NCI-H1694 treated with DMSO at 0.1 percent for 48 hours (cell line): ENCODE measurements at regions not wholly inside any gene's neighbourhood (a gene's known extent, or its start where the extent isn't known, plus 50 kb on each side); places are given as distances from the start of the nearest gene placed in this dataset.
"Not testable (repeated sequence)": the region's sequence is repeated elsewhere in the genome, so short reads cannot be mapped to it uniquely, and the experiment has no call there.

ENCODE experiments used
- DNase-seq: peaks from one replicate; lab custom pipeline; 2025; lab: John Stamatoyannopoulos, UW

GRCh38 chr1:104172243-104172681, 422.6 kb downstream of the AMY1C start:
- no peak for DNase-seq

- DNase-seq = no peak
These were observed 432.6 kb downstream of the AMY1C start for GRCh38 chr1:104182251-104182650.

- DNase-seq = no peak
These were observed 439.5 kb downstream of the AMY1C start for GRCh38 chr1:104189207-104189606.

GRCh38 chr1:104190821-104191220, 441.1 kb downstream of the AMY1C start:
- no peak for DNase-seq

GRCh38 chr1:104195395-104195794, 445.7 kb downstream of the AMY1C start:
- DNase-seq = no peak

- DNase-seq = no peak
These were observed 446.4 kb downstream of the AMY1C start for GRCh38 chr1:104196136-104196535.

GRCh38 chr1:104197516-104197915, 447.8 kb downstream of the AMY1C start:
- DNase-seq = no peak

GRCh38 chr1:104212239-104212638, 462.5 kb downstream of the AMY1C start:
- no peak for DNase-seq

GRCh38 chr1:104217395-104217986, 467.8 kb downstream of the AMY1C start:
- not testable (repeated sequence) for DNase-seq

- no peak for DNase-seq
These were observed 480.2 kb downstream of the AMY1C start for GRCh38 chr1:104229860-104230259.

GRCh38 chr1:104231676-104232075, 482.0 kb downstream of the AMY1C start:
- no peak for DNase-seq

- DNase-seq = no peak
These were observed 485.4 kb downstream of the AMY1C start for GRCh38 chr1:104235141-104235540.

- DNase-seq = no peak
These were observed 489.3 kb downstream of the AMY1C start for GRCh38 chr1:104238991-104239390.

- no peak for DNase-seq
These were observed 498.7 kb downstream of the AMY1C start for GRCh38 chr1:104248385-104248784.

- DNase-seq = no peak
These were observed 509.8 kb downstream of the AMY1C start for GRCh38 chr1:104259481-104259880.

GRCh38 chr1:104263110-104263509, 513.4 kb downstream of the AMY1C start:
- not testable (repeated sequence) for DNase-seq

GRCh38 chr1:104264521-104264920, 514.8 kb downstream of the AMY1C start:
- DNase-seq = no peak

GRCh38 chr1:104265163-104265562, 515.5 kb downstream of the AMY1C start:
- no peak for DNase-seq

GRCh38 chr1:104266612-104267011, 516.9 kb downstream of the AMY1C start:
- DNase-seq = no peak

GRCh38 chr1:104288322-104288721, 538.6 kb downstream of the AMY1C start:
- DNase-seq = not testable (repeated sequence)

GRCh38 chr1:104291156-104291555, 541.5 kb downstream of the AMY1C start:
- no peak for DNase-seq

- DNase-seq = no peak
These were observed 544.6 kb downstream of the AMY1C start for GRCh38 chr1:104294259-104294658.

- no peak for DNase-seq
These were observed 545.8 kb downstream of the AMY1C start for GRCh38 chr1:104295511-104295910.

GRCh38 chr1:104309673-104310072, 560.0 kb downstream of the AMY1C start:
- DNase-seq = no peak
